ENCODE measurements at regions not wholly inside any gene's neighbourhood (a gene's known extent, or its start where the extent isn't known, plus 50 kb on each side); places are given as distances from the start of the nearest gene placed in this dataset.
"Not testable (repeated sequence)": the region's sequence is repeated elsewhere in the genome, so short reads cannot be mapped to it uniquely, and the experiment has no call there.

- intact Hi-C loops (cut with DNase I), result no loop called here
- DNase-seq, result no peak
- no peak for ATAC-seq (ENCODE audit: poor library complexity)
These were observed 100.2 kb downstream of the FBXO8 start for GRCh38 chr4:174183259-174183658.

- no peak for DNase-seq
- ATAC-seq (ENCODE audit: poor library complexity), result no peak
- intact Hi-C loops (cut with DNase I), result no loop called here
These were observed 101.6 kb downstream of the FBXO8 start for GRCh38 chr4:174181827-174182226.

- ATAC-seq (ENCODE audit: poor library complexity) (no peak), DNase-seq (no peak)
- intact Hi-C loops (cut with DNase I), result no loop called here
These were observed 105.9 kb downstream of the FBXO8 start for GRCh38 chr4:174177536-174177935.

GRCh38 chr4:174175836-174176235 lies 107.6 kb downstream of the FBXO8 start:
- peak; percentile 45 for ATAC-seq (ENCODE audit: poor library complexity)
- intact Hi-C loops (cut with DNase I); DNase-seq: not testable (repeated sequence)

- ATAC-seq (ENCODE audit: poor library complexity) (no peak), DNase-seq (no peak)
- intact Hi-C loops (cut with DNase I), result no loop called here
These were observed 110.1 kb downstream of the FBXO8 start for GRCh38 chr4:174173360-174173759.

GRCh38 chr4:174172274-174172673 lies 111.2 kb downstream of the FBXO8 start:
- no peak for DNase-seq
- no peak for ATAC-seq (ENCODE audit: poor library complexity)
- intact Hi-C loops (cut with DNase I), result no loop called here

GRCh38 chr4:174170906-174171305 lies 112.6 kb downstream of the FBXO8 start:
- DNase-seq, result no peak
- no peak for ATAC-seq (ENCODE audit: poor library complexity)
- intact Hi-C loops (cut with DNase I), result no loop called here

- DNase-seq (no peak), ATAC-seq (ENCODE audit: poor library complexity) (no peak)
- intact Hi-C loops (cut with DNase I), result no loop called here
These were observed 113.4 kb downstream of the FBXO8 start for GRCh38 chr4:174170091-174170490.

- peak; percentile 29 for ATAC-seq (ENCODE audit: poor library complexity)
- intact Hi-C loops (cut with DNase I), result loop anchor here (5.0 kb wide), 1 partner anchor 650 kb away; no protein-coding TSS in a partner anchor
- DNase-seq, result no peak
These were observed 126.3 kb downstream of the FBXO8 start for GRCh38 chr4:174157106-174157607.

- DNase-seq, result no peak
- peak; percentile 89 for ATAC-seq (ENCODE audit: poor library complexity)
- intact Hi-C loops (cut with DNase I), result loop anchor here (5.0 kb wide), 1 partner anchor 649 kb away; no protein-coding TSS in a partner anchor
These were observed 127.1 kb downstream of the FBXO8 start for GRCh38 chr4:174156239-174156826.

- DNase-seq, result no peak
- ATAC-seq (ENCODE audit: poor library complexity), result peak; percentile 76
- intact Hi-C loops (cut with DNase I), result no loop called here
These were observed 129.1 kb downstream of the FBXO8 start for GRCh38 chr4:174154215-174154854.

- no peak for ATAC-seq (ENCODE audit: poor library complexity)
- intact Hi-C loops (cut with DNase I), result no loop called here
- no peak for DNase-seq
These were observed 130.6 kb downstream of the FBXO8 start for GRCh38 chr4:174152717-174153466.

GRCh38 chr4:174147863-174148262 lies 135.6 kb downstream of the FBXO8 start:
- ATAC-seq (ENCODE audit: poor library complexity) (no peak), DNase-seq (no peak)
- intact Hi-C loops (cut with DNase I), result no loop called here

GRCh38 chr4:174144106-174144505 lies 139.4 kb downstream of the FBXO8 start:
- DNase-seq (no peak), ATAC-seq (ENCODE audit: poor library complexity) (no peak)
- intact Hi-C loops (cut with DNase I), result no loop called here

GRCh38 chr4:174141876-174142275 lies 141.6 kb downstream of the FBXO8 start:
- intact Hi-C loops (cut with DNase I), result no loop called here
- ATAC-seq (ENCODE audit: poor library complexity) (no peak), DNase-seq (no peak)

GRCh38 chr4:174138616-174139015 lies 144.9 kb downstream of the FBXO8 start:
- intact Hi-C loops (cut with DNase I), result no loop called here
- ATAC-seq (ENCODE audit: poor library complexity), result no peak
- DNase-seq, result no peak

- no peak for ATAC-seq (ENCODE audit: poor library complexity)
- intact Hi-C loops (cut with DNase I), result no loop called here
- no peak for DNase-seq
These were observed 145.8 kb downstream of the FBXO8 start for GRCh38 chr4:174137698-174138097.

- intact Hi-C loops (cut with DNase I), result no loop called here
- ATAC-seq (ENCODE audit: poor library complexity) (peak; percentile 43), DNase-seq (no peak)
These were observed 147.5 kb downstream of the FBXO8 start for GRCh38 chr4:174135936-174136406.

GRCh38 chr4:174135530-174135929 lies 147.9 kb downstream of the FBXO8 start:
- DNase-seq, result no peak
- no peak for ATAC-seq (ENCODE audit: poor library complexity)
- intact Hi-C loops (cut with DNase I), result no loop called here

- intact Hi-C loops (cut with DNase I), result no loop called here
- DNase-seq (no peak), ATAC-seq (ENCODE audit: poor library complexity) (no peak)
These were observed 149.1 kb downstream of the FBXO8 start for GRCh38 chr4:174134361-174134760.
